ENCODE measurements at regions not wholly inside any gene's neighbourhood (a gene's known extent, or its start where the extent isn't known, plus 50 kb on each side); places are given as distances from the start of the nearest gene placed in this dataset.

GRCh38 chr2:125267683-125268082, 1242.6 kb downstream of the CNTNAP5 start:
- TF ChIP-seq CTCF (conservative IDR thresholded peaks at IDR 0.05) = no peak
- TF ChIP-seq EZH2 (IDR thresholded peaks at IDR 0.05; ENCODE audit: low read depth) = no peak

Data from PC-9 (cell line).